C4-2B (cell line): ENCODE measurements at regions not wholly inside any gene's neighbourhood (a gene's known extent, or its start where the extent isn't known, plus 50 kb on each side); places are given as distances from the start of the nearest gene placed in this dataset.

Experiments
- H3K27ac ChIP-seq: fragments of 450-650 bp; 2 replicates; pipeline ENCODE4 v1.5.1; 2017
- CTCF ChIP-seq: fragments of 450-650 bp; conservative IDR thresholded peaks from 2 replicates; pipeline ENCODE4 v1.5.1; 2017; ENCODE audit warnings: mild to moderate bottlenecking
- ZFX ChIP-seq: fragments of 450-650 bp; IDR thresholded peaks from 2 replicates; pipeline ENCODE4 v1.6.1; 2017

- no peak overlapping the region for H3K27ac ChIP-seq
- TF ChIP-seq ZFX = no peak
- TF ChIP-seq CTCF = no peak
Observed at GRCh38 chr6:146915671-146916127, 288.5 kb upstream of the STXBP5 start.

DNA sequence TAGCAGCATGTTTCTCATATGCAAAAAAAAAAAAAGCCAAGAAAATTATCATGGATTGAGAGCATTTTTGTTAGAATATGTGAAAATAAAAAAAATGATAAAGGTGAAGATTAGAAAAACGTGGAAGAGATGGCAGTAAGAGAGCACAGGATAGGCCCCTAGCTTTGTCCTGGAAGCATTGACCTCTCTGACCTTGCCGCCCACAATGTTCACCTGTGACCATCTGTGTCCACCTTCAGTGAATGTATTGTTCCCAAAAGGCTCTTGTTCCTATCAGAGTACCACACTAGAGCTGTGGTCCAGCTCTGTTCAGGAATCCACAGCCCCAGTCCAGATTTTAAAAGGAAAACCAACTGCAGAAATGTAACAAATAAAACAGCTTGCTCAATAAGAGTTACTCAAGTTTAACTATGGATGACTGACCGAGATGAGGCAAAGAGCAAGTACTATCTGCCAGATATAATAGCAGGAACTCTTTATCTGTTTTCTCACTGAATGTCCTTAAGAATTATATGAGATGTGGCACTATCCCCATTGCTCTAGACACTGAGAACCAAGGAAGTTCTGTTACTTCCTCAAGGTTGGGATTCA, 287.7 kb upstream of the STXBP5 start:
- H3K27ac ChIP-seq = no peak overlapping the region
- TF ChIP-seq ZFX (no peak), CTCF (no peak)

DNA sequence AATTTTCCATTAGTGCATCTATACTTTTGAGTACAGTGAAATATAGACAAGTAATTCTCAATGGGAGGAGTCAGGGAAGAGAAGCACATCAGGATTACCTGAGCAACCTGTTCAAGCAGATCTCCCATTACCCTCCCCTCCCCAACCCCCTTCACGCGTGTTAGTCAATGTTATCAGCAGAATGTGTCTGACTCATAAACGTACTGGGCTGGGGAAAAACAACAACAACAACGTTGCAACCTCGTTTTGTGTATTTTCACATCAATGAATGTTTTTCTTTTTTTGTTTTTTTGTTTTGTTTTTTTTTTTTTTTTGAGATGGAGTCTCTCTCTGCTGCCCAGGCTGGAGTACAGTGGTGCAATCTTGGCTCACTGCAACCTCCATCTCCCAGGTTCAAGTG, 287.0 kb upstream of the STXBP5 start:
- TF ChIP-seq CTCF (no peak), ZFX (no peak)
- H3K27ac ChIP-seq = no peak overlapping the region

DNA sequence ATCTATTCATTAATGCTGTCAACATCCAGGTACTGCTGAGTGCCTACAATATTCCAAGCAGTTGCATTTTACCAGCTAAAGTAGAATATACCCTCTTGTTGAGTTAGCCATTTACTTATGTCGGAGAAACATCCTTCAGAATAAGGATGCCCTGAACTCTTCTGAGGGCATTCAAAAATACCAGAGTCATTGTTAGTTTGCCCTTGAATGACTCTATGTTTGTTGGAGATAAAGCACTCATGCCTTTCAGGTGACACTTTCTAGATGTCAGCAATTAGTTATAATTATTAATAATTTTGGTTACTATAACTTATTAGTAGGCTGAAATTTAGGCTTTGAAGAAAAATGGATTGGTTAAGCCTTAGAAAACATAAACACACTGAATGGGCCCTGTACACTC, 286.2 kb upstream of the STXBP5 start:
- TF ChIP-seq ZFX = no peak
- TF ChIP-seq CTCF = no peak

DNA sequence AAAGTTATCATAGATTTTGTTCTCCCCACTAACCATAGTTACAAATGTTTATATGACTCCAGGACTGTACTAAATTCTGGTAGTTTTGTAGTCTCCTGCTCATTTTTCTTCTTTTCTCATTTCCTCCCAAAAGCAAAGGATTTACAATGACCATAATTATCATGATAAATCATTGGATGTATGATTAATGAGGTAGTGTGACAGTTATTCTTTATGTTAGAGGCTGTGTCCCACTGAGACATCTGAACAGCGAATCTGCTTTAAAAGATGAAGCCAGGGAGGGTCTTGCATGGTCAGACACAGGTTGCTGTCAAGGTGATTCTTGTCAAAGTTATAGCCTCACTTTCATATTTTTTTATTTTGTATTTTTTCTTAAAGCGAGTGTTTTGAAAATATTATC, 285.2 kb upstream of the STXBP5 start:
- no peak overlapping the region for H3K27ac ChIP-seq
- TF ChIP-seq CTCF (no peak), ZFX (no peak)

More for the DNA sequence above, 286.2 kb upstream of the STXBP5 start:
- H3K27ac ChIP-seq = no peak overlapping the region

- TF ChIP-seq ZFX = no peak
- no peak for TF ChIP-seq CTCF
Observed at GRCh38 chr6:146923205-146923833, 280.9 kb upstream of the STXBP5 start.

DNA sequence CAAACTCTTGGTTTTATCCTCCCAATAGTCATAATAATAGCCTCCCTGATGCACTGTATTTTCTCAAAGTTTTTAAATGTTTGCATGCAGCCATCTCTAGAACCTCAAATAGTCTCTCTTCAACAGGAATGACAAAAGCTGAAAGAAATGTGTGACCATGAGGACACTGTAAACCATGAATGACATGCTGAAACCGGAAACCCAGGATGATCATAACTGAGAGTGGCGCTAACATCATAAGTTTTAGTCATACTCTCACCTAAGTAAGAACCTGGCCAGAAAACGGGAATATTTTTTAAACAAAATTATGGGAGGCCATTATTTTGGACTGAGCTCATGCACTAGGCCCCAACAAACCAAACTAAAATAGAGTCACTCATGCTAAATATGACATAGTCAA, 278.4 kb upstream of the STXBP5 start:
- TF ChIP-seq ZFX (no peak), CTCF (no peak)
- H3K27ac ChIP-seq = no peak overlapping the region

More at GRCh38 chr6:146923205-146923833, 280.9 kb upstream of the STXBP5 start:
- H3K27ac ChIP-seq = peak overlapping the region; percentile 82; the same call in 1 of the 2 replicates
